Stimulated activated CD4-positive, alpha-beta T cell treated with anti-CD3 and anti-CD28 coated beads, Interleukin-2, amount 100 ng/mL, for 4 hours (primary cell): ENCODE measurements at regions not wholly inside any gene's neighbourhood (a gene's known extent, or its start where the extent isn't known, plus 50 kb on each side); places are given as distances from the start of the nearest gene placed in this dataset.

Experiments
- DNase-seq: peaks from one replicate; pipeline ENCODE4 v3.0.0-alpha.2; 2020; ENCODE audit warnings: low read depth

DNA sequence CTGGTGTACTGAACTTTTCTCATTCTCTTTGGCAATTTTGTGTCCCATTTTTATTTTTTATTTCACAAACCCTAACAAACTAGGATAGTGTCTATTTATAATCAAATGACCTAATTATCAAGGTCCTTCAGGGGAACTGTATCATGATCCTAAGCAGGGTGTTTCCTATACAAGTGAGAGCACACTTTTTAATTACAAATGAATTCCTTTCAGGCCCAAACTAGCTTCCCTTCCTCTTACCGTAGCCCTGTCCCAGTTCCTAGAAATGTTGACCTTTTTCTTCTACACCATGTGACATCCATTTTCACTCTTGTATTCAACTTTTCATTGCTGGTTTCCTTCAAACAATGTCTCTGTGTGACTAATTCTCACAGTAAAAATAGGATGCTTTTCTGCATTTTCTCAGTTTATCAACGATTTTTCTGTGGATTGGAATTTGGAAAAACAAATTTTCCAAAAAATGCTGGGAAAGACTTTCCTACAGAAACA lies 411.4 kb downstream of the CCDC91 start:
- DNase-seq = no peak

DNA sequence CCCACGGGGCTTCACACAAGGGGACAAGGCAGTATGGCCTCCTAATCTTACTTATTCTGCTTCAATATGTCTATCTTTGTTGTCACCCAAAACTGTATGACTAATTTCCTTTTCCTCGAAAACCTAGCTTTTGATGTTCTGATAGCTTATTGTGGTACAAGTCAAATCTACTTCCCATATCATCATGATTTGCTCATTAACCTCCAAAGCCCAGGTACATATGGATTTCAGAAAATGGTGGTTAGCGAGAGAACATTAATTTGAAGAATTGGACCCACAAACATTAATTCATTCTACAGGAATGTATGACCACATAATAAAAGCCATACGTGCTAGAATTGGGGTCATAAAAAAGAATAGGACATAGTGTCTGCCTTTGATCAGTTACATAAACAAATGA lies 412.5 kb downstream of the CCDC91 start:
- DNase-seq = no peak

DNA sequence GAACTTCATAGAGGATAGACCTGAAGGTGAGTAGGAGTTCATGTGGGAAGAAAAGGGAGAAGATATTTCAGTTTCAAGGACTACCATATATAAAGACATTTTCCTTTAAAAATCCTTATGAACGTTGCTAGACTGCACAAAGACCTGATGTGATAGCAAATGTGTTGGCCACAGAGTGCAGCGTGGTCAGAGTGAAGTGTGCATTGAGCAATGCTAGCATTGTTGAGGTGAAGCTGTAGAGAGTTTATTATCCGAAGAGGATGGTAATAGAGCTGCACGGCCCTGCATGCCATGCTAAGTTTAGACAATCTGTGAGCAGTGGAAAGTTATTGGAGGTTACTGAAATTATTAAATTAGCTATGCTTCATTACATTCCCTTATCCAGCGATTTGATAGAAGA lies 413.0 kb downstream of the CCDC91 start:
- DNase-seq = no peak

- no peak for DNase-seq
Observed at GRCh38 chr12:28603801-28604200, 413.5 kb downstream of the CCDC91 start.

DNA sequence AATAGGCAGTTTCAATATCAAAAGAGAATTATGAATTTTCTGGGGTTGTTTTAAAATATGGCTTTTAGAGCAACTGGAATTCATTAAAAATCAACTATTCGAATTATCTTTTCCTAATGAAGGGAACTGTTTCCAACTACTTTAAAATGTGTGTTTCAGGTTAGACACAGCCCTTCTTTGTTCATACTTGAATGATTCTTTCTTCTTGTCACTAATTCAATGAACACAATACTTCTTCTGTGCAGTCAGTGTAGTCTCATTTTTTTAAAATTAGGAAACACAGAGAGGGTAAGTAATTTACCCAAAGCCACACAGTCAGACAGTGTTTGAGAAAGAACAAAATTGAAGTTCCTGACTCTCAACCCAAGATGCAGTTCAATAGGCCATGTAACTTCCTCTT lies 414.0 kb downstream of the CCDC91 start:
- no peak for DNase-seq

GRCh38 chr12:28606967-28607557 lies 416.8 kb downstream of the CCDC91 start:
- DNase-seq = no peak

GRCh38 chr12:28610401-28611114 lies 420.3 kb downstream of the CCDC91 start:
- no peak for DNase-seq

GRCh38 chr12:28611115-28611435 lies 420.8 kb downstream of the CCDC91 start:
- DNase-seq = no peak

GRCh38 chr12:28611449-28611848 lies 421.2 kb downstream of the CCDC91 start:
- DNase-seq = no peak

DNA sequence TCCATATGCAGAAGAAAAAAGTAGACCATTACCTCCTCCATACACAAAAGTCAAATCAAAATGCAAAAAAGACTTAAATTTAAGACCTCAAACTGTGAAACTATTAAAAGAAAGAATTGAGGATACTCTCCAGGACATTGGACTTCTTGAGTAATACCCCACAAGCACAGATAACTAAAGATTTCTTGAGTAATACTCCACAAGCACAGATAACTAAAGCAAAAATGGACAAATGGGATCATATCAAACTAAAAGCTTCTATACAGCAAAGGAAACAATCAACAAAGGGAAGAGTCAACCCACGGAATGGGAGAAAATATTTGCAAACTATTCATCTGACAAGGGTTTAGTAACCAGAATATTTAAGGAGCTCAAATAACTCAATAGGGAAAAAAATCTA lies 427.9 kb downstream of the CCDC91 start:
- no peak for DNase-seq

DNA sequence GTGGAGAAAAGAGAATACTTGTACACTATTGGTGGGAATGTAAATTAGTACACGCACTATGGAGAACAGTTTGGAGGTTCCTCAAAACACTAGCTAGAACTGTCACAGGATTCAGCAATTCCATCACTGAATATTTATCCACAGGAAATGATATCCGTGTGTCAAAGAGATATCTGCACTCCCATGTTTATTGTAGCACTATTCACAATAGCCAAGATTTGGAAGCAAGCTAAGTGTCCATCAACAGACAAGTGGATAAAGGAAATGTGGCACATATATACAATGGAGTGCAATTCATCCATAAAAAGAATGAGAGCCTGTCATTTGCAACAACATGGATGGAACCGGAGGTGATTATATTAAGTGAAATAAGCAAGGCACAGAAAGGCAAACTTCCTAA lies 428.5 kb downstream of the CCDC91 start:
- no peak for DNase-seq

DNA sequence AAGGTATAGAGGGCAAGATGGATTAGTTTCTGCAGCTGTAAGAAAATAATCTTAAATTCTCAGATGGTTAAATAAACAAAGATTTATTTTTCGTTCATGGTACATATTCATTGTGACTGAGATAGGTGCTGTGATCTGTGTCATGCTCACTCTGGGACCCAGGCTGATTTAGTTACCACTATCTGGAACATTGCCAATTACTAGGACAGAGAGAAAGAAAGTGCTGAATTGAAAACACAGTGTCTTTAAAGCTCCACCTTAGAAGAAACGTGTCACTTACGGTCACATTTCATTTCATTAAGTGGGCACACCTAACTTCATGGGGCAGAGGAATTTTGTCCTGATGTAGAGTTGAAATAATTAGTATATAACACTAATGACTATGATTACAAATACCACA lies 430.0 kb downstream of the CCDC91 start:
- no peak for DNase-seq

- DNase-seq = no peak
Observed at GRCh38 chr12:28622406-28622805, 432.1 kb downstream of the CCDC91 start.

DNA sequence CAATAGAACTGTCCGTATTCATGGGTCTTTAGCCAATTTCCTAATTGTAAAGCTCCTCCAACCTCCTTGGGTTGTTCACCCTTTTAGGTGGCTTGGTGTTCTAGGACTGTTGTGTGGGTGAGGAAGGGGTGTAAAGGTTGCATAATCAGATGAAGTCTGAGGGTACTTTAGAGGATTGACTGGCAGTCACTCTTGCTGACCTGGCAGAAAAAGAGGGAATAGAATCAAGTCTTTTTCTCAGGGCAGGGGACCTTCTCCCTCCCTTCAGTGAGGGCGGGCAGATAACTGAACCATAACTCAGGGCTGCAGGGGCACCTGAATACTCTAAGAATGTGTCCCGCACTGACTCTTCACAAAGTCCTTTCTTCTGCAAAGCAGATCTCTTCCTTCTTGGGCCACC lies 436.2 kb downstream of the CCDC91 start:
- DNase-seq = no peak

- DNase-seq = no peak
Observed at GRCh38 chr12:28629691-28630090, 439.4 kb downstream of the CCDC91 start.

GRCh38 chr12:28631831-28632230 lies 441.6 kb downstream of the CCDC91 start:
- no peak for DNase-seq

DNA sequence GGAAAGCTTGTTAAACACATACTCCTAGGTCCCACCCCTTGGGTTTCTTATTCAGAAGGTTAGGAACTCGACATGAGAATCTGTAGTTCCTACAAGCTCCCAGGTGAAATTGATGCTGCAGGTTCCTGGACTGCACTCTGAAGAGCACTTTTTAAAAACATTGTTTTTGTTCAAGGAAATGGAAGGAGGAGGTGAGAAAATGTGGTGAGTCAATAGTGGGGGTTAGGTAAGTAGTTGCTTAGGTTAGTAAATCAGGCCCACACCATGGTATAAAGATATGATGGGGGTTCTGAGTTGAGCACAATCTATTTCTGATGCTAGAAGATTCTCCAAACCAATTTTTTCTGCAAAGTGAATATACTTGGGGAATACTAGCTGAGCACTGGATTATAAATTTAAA lies 450.3 kb downstream of the CCDC91 start:
- no peak for DNase-seq

- DNase-seq = no peak
Observed at GRCh38 chr12:28645436-28645835, 455.2 kb downstream of the CCDC91 start.

DNA sequence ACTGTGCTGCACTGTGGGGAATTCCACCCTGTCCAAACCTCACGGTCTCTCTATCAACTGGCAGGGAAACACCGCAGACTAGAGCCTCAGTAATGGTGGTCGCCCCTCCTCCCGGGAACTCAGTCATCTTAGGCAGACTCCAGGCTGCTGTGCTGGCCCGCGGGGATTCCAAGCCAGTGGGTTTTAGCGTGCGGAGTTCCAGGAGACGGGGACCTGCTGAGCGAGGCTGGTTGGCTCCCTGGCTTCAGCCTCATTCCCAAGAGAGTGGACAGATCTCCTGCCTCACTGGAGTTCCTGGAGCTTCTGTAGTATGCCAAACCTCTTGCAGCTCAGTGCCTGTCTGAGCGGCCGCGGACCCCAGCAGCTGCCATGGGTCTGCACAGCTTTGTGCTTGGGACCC lies 455.6 kb downstream of the CCDC91 start:
- DNase-seq = no peak

GRCh38 chr12:28650906-28651305 lies 460.6 kb downstream of the CCDC91 start:
- no peak for DNase-seq

- DNase-seq = no peak
Observed at GRCh38 chr12:28652239-28652638, 462.0 kb downstream of the CCDC91 start.

DNA sequence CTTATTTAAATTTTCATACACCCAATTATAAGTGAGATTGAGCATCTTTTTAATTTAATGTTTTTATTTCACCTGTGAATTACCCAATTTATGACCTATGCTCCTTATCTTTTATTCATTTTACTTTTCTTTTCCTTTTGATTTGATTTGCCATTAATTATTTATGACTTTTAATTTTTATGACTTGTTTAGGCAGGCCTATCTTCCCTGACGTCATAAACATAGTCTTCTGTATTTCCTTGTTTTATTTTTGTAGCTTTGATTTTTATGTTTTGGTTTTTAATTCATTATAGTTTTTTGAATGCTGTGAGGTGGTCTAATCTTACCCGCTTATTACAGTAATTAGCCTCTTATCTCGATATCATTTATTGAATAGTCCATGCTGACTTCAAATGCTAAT lies 467.1 kb upstream of the FAR2 start:
- DNase-seq = no peak

DNA sequence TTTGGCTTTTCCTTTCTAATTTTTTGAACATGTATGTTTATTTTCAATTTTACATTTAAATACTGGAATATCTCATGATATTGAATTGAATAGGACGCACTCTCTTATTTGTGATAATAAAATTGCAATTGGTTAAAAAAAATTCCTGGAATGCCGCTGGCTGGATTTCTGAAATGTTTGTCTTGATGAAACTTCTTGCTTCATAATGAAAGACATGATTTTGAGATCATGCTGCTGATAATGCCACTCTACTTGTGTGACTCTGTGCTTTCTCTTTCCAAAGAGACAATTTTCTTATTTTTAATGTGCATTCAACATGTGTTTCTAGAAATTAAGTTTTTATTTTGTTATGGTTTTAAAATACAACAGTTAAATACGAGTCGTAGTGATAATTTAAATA lies 465.7 kb upstream of the FAR2 start:
- no peak for DNase-seq
